Effector memory CD8-positive, alpha-beta T cell (primary cell): ENCODE measurements at regions not wholly inside any gene's neighbourhood (a gene's known extent, or its start where the extent isn't known, plus 50 kb on each side); places are given as distances from the start of the nearest gene placed in this dataset.

Experiments used
- ATAC-seq: fragments of 150-1000 bp; cut with Tn5 transposase; replicated peaks from 2 replicates; pipeline ENCODE4 v1.10.0; 2021; ENCODE audit warnings: mild to moderate bottlenecking, moderate library complexity
- DNase-seq, 3 experiments: peaks; one replicate each; pipeline ENCODE4 v3.0.0; 2021
- H3K27ac Mint-ChIP-seq, 2 donors: one replicate each; pipeline ENCODE4 v1.8.0; 2022; ENCODE audit warnings: mild to moderate bottlenecking in 2 of 2, mixed read lengths in 2 of 2, moderate library complexity in 2 of 2
- H3K27me3 Mint-ChIP-seq, 2 donors: one replicate each; pipeline ENCODE4 v1.8.0; 2022; ENCODE audit warnings: mixed read lengths in 2 of 2
- H3K36me3 Mint-ChIP-seq: one replicate; pipeline ENCODE4 v1.8.0; 2022; ENCODE audit warnings: mild to moderate bottlenecking, moderate library complexity, mixed read lengths; ENCODE audit not compliant: insufficient read depth
- H3K4me1 Mint-ChIP-seq, 2 donors: one replicate each; pipeline ENCODE4 v1.8.0; 2022; ENCODE audit warnings: low read depth in 2 of 2, mixed read lengths in 2 of 2
- H3K4me3 Mint-ChIP-seq, 2 donors: one replicate each; pipeline ENCODE4 v1.8.0; 2022; ENCODE audit warnings: mild to moderate bottlenecking in 2 of 2, mixed read lengths in 2 of 2, moderate library complexity in 2 of 2
- H3K9me3 Mint-ChIP-seq, 2 donors: one replicate each; pipeline ENCODE4 v1.8.0; 2022; ENCODE audit warnings: mixed read lengths in 2 of 2

- Mint-ChIP-seq H3K4me1 (no peaks in the 10 kb centered on the region), H3K4me3 (no peak overlapping the region), H3K9me3 (no peaks in the 10 kb centered on the region), H3K36me3 (no peaks in the 10 kb centered on the region), H3K27me3 (no peaks in the 10 kb centered on the region), H3K27ac (no peak overlapping the region)
- no peak for ATAC-seq
- DNase-seq, result no peak
These were observed 353.2 kb downstream of the SLC4A3 start for GRCh38 chr2:219980638-219981037.

GRCh38 chr2:219983836-219984235, 356.4 kb downstream of the SLC4A3 start:
- DNase-seq (no peak), ATAC-seq (no peak)
- no peaks in the 10 kb centered on the region for H3K27me3 Mint-ChIP-seq
- H3K36me3 Mint-ChIP-seq, result no peaks in the 10 kb centered on the region
- no peaks in the 10 kb centered on the region for H3K4me1 Mint-ChIP-seq
- no peak overlapping the region for H3K4me3 Mint-ChIP-seq
- H3K9me3 Mint-ChIP-seq, result no peaks in the 10 kb centered on the region
- no peak overlapping the region for H3K27ac Mint-ChIP-seq

- Mint-ChIP-seq H3K36me3 (no peaks in the 10 kb centered on the region), H3K27me3 (no peaks in the 10 kb centered on the region), H3K27ac (no peak overlapping the region), H3K4me1 (no peaks in the 10 kb centered on the region), H3K4me3 (no peak overlapping the region), H3K9me3 (no peaks in the 10 kb centered on the region)
- no peak for DNase-seq
- no peak for ATAC-seq
These were observed 357.6 kb downstream of the SLC4A3 start for GRCh38 chr2:219985017-219985416.

GRCh38 chr2:219987830-219988229, 360.4 kb downstream of the SLC4A3 start:
- H3K4me3 Mint-ChIP-seq, result no peak overlapping the region
- ATAC-seq, result no peak
- peaks cover 2% of the 10 kb centered on the region for H3K36me3 Mint-ChIP-seq
- no peak overlapping the region for H3K27ac Mint-ChIP-seq
- H3K27me3 Mint-ChIP-seq, result peaks cover 10 to 15% of the 10 kb centered on the region in 2 donors
- no peaks in the 10 kb centered on the region for H3K4me1 Mint-ChIP-seq
- H3K9me3 Mint-ChIP-seq, result peaks cover 0 to 2% of the 10 kb centered on the region in 2 donors
- no peak for DNase-seq

GRCh38 chr2:219989744-219990143, 362.3 kb downstream of the SLC4A3 start:
- Mint-ChIP-seq H3K27me3 (peaks cover 15 to 16% of the 10 kb centered on the region in 2 donors), H3K9me3 (peaks cover 0 to 2% of the 10 kb centered on the region in 2 donors), H3K27ac (no peak overlapping the region), H3K4me1 (no peaks in the 10 kb centered on the region), H3K36me3 (peaks cover 2% of the 10 kb centered on the region), H3K4me3 (no peak overlapping the region)
- ATAC-seq (no peak), DNase-seq (no peak)

GRCh38 chr2:219991116-219991515, 363.7 kb downstream of the SLC4A3 start:
- H3K36me3 Mint-ChIP-seq, result peaks cover 2% of the 10 kb centered on the region
- no peak overlapping the region for H3K4me3 Mint-ChIP-seq
- H3K27me3 Mint-ChIP-seq, result peaks cover 16 to 24% of the 10 kb centered on the region in 2 donors

GRCh38 chr2:219995399-219995798, 368.0 kb downstream of the SLC4A3 start:
- H3K4me3 Mint-ChIP-seq, result no peak overlapping the region
- peaks cover 16 to 25% of the 10 kb centered on the region in 2 donors for H3K27me3 Mint-ChIP-seq
- peaks cover 0 to 2% of the 10 kb centered on the region in 2 donors for H3K9me3 Mint-ChIP-seq
- no peak overlapping the region for H3K27ac Mint-ChIP-seq
- no peaks in the 10 kb centered on the region for H3K4me1 Mint-ChIP-seq
- DNase-seq (no peak), ATAC-seq (no peak)
- H3K36me3 Mint-ChIP-seq, result peaks cover 5% of the 10 kb centered on the region

More at GRCh38 chr2:219991116-219991515, 363.7 kb downstream of the SLC4A3 start:
- Mint-ChIP-seq H3K27ac (no peak overlapping the region), H3K4me1 (no peaks in the 10 kb centered on the region), H3K9me3 (peaks cover 0 to 2% of the 10 kb centered on the region in 2 donors)
- DNase-seq (no peak), ATAC-seq (no peak)

- Mint-ChIP-seq H3K27ac (no peak overlapping the region), H3K9me3 (peaks cover 0 to under 1% of the 10 kb centered on the region in 2 donors), H3K4me3 (no peak overlapping the region), H3K27me3 (peaks cover 10 to 20% of the 10 kb centered on the region in 2 donors), H3K36me3 (peaks cover 2% of the 10 kb centered on the region), H3K4me1 (no peaks in the 10 kb centered on the region)
- no peak for ATAC-seq
- DNase-seq, result no peak
These were observed 368.7 kb downstream of the SLC4A3 start for GRCh38 chr2:219995991-219996765.

GRCh38 chr2:219997341-219997851, 370.0 kb downstream of the SLC4A3 start:
- ATAC-seq, result no peak
- Mint-ChIP-seq H3K27ac (no peak overlapping the region), H3K4me3 (no peak overlapping the region), H3K36me3 (peaks cover 2% of the 10 kb centered on the region), H3K4me1 (no peaks in the 10 kb centered on the region), H3K9me3 (no peaks in the 10 kb centered on the region), H3K27me3 (peaks cover 10 to 11% of the 10 kb centered on the region in 2 donors)
- no peak for DNase-seq

- peaks cover 2% of the 10 kb centered on the region for H3K36me3 Mint-ChIP-seq
- H3K27ac Mint-ChIP-seq, result no peak overlapping the region
These were observed 370.7 kb downstream of the SLC4A3 start for GRCh38 chr2:219998107-219998506.

GRCh38 chr2:219998714-219999227, 371.3 kb downstream of the SLC4A3 start:
- ATAC-seq, result no peak

More at GRCh38 chr2:219998107-219998506, 370.7 kb downstream of the SLC4A3 start:
- no peaks in the 10 kb centered on the region for H3K4me1 Mint-ChIP-seq
- H3K4me3 Mint-ChIP-seq, result no peak overlapping the region
- H3K27me3 Mint-ChIP-seq, result peaks cover 5 to 11% of the 10 kb centered on the region in 2 donors
- no peak for DNase-seq
- H3K9me3 Mint-ChIP-seq, result no peaks in the 10 kb centered on the region
- ATAC-seq, result no peak

GRCh38 chr2:220000080-220000479, 372.6 kb downstream of the SLC4A3 start:
- peaks cover 2% of the 10 kb centered on the region for H3K36me3 Mint-ChIP-seq
- H3K4me3 Mint-ChIP-seq, result no peak overlapping the region
- peaks cover 0 to 11% of the 10 kb centered on the region in 2 donors for H3K27me3 Mint-ChIP-seq
- no peak overlapping the region for H3K27ac Mint-ChIP-seq
- no peaks in the 10 kb centered on the region for H3K9me3 Mint-ChIP-seq
- no peak for ATAC-seq
- no peaks in the 10 kb centered on the region for H3K4me1 Mint-ChIP-seq
- DNase-seq, result no peak

More at GRCh38 chr2:219998714-219999227, 371.3 kb downstream of the SLC4A3 start:
- H3K4me1 Mint-ChIP-seq, result no peaks in the 10 kb centered on the region
- peaks cover 2 to 11% of the 10 kb centered on the region in 2 donors for H3K27me3 Mint-ChIP-seq
- no peak for DNase-seq
- H3K36me3 Mint-ChIP-seq, result peaks cover 2% of the 10 kb centered on the region
- no peak overlapping the region for H3K4me3 Mint-ChIP-seq
- H3K27ac Mint-ChIP-seq, result no peak overlapping the region
- H3K9me3 Mint-ChIP-seq, result no peaks in the 10 kb centered on the region

- no peak overlapping the region for H3K27ac Mint-ChIP-seq
These were observed 373.2 kb downstream of the SLC4A3 start for GRCh38 chr2:220000586-220000985.

GRCh38 chr2:220001751-220002150, 374.3 kb downstream of the SLC4A3 start:
- Mint-ChIP-seq H3K27ac (no peak overlapping the region), H3K9me3 (no peaks in the 10 kb centered on the region), H3K4me3 (no peak overlapping the region), H3K4me1 (no peaks in the 10 kb centered on the region), H3K27me3 (no peaks in the 10 kb centered on the region), H3K36me3 (no peaks in the 10 kb centered on the region)
- ATAC-seq (no peak), DNase-seq (no peak)

More at GRCh38 chr2:220000586-220000985, 373.2 kb downstream of the SLC4A3 start:
- ATAC-seq, result no peak
- H3K9me3 Mint-ChIP-seq, result no peaks in the 10 kb centered on the region
- no peak overlapping the region for H3K4me3 Mint-ChIP-seq
- no peak for DNase-seq
- peaks cover 0 to 7% of the 10 kb centered on the region in 2 donors for H3K27me3 Mint-ChIP-seq
- peaks cover 2% of the 10 kb centered on the region for H3K36me3 Mint-ChIP-seq
- no peaks in the 10 kb centered on the region for H3K4me1 Mint-ChIP-seq
